HG02973 (cell line): ENCODE measurements at regions not wholly inside any gene's neighbourhood (a gene's known extent, or its start where the extent isn't known, plus 50 kb on each side); places are given as distances from the start of the nearest gene placed in this dataset.
A peak's percentile ranks its signal among the peaks of the same experiment; 100 is the strongest.
"Not testable (repeated sequence)": the region's sequence is repeated elsewhere in the genome, so short reads cannot be mapped to it uniquely, and the experiment has no call there.

Experiments
- ATAC-seq: cut with Tn5 transposase; IDR thresholded peaks from one replicate; pipeline ENCODE4 v1.9.1; 2021; ENCODE audit warnings: moderate library complexity; ENCODE audit not compliant: unreplicated experiment

DNA sequence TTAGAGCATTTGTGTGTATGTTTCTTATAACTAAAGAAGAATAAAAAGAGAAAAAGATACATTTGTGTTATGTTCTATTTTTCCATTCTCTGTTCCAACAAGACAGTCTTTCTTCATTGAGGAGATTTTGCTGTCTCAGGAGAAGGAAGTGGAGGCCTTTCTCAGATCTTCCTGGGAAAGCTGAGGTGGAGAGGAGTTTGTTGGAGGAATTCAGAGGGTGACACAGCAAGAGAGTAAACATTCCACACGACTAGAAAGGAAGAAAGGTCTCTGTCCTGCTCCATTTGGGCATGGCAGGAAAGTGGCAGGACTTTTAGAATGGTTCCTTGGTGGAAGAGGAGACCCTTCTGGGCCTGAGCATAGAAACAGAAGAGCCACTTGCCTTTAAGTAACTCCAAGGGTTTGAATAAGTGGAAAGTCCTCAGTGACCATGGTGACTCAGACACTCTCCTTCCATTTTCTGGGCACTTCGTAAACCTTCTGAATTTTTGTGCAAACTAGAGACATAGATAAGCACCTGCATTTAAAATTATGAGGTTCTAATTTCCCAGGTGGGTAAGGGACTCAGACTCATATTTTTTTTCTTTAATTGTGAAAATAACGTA is 52.3 kb upstream of the COL5A2 start:
- ATAC-seq: no peak

DNA sequence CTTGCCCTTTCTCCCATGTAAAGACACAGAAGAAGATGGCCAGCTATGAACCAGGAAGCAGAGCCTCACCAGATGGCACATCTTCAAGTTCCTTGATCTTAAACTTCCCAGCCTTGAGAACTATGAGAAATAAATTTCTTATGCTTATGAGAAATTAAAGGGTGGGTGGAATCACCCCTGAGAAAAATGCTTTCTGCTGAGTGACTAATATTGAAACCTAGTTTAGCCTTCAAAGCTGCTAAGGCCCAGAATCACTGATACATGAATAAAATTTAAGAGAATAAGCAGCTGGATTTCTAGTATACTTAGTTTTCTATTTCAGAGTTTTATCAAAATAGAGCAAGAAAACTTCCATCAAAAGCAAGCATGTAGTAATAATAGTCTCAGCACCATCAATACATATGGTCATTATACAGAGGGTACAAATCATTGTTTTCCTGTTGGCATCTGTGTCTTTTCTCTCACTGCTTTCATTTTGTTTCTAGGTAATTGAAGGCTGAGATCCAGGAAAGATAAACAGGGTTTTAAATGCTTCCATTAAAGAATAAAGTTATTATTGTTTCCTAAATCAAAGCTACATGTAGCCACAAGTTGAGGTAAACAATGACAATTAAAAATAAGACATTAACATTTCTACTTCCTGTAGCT is 53.3 kb upstream of the COL5A2 start:
- ATAC-seq: peak; percentile 89

- no peak for ATAC-seq
Observed at GRCh38 chr2:189233527-189233926, 54.0 kb upstream of the COL5A2 start.

GRCh38 chr2:189234991-189235390 is 55.4 kb upstream of the COL5A2 start:
- ATAC-seq: no peak

DNA sequence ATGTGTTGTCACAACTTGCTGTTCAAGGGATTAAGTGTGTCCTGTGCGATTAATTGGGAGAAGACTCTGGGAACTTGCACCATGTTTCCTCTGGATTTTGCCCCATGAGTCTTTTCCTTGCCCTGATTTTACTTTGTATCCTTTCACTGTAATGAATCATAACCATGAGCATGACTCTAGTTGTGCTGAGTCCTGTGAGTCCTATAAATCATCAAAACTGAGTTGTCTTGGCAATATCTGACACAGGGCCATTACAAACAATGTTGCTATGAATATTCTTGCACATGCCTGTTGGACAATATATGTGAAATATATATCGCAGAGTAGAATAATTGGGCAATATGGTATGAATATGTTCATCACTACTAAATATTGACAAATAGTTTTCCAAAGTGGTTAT is 56.5 kb upstream of the COL5A2 start:
- ATAC-seq: no peak

GRCh38 chr2:189238903-189239302 is 59.3 kb upstream of the COL5A2 start:
- ATAC-seq: no peak

DNA sequence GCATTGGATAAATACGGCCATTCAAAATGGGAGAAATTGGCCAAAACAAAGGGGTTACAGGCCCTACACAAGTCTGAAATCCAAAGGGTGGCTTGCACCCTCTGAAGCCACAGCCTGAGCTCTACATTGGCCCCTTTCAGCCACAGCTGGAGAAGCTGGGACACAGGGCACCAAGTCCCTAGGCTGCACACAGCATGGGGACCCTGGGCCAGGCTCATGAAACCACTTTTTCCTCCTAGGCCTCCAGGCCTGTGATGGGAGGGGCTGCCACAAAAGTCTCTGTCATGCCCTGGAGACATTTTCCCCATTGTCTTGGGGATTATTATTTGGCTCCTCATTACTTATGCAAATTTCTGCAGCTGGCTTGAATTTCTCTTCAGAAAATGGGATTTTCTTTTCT is 64.3 kb upstream of the COL5A2 start:
- not testable (repeated sequence) for ATAC-seq

- no peak for ATAC-seq
Observed at GRCh38 chr2:189247276-189247675, 67.7 kb upstream of the COL5A2 start.

DNA sequence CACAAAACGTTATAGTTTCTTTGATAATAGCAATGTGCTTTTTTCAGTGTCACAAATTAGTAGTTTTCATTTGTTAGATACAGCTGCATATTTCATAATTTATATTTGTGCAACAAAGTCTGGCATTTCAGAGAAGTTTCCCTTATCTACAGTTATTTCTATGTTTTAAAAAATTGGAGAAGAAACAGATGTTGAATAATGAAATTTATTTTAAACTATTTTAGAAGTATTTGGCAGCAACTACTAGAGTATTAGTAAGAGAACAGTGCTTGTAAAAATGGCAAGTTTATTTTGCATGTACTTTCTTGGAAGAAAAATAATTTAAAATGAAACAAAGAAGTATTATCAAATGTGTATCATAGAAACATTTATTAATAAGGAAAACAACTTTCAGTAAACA is 68.6 kb upstream of the COL5A2 start:
- ATAC-seq: no peak

GRCh38 chr2:189249171-189249570 is 69.6 kb upstream of the COL5A2 start:
- ATAC-seq: no peak

GRCh38 chr2:189249901-189250300 is 70.3 kb upstream of the COL5A2 start:
- ATAC-seq: no peak

- no peak for ATAC-seq
Observed at GRCh38 chr2:189252991-189253675, 73.6 kb upstream of the COL5A2 start.

- no peak for ATAC-seq
Observed at GRCh38 chr2:189253836-189254235, 74.3 kb upstream of the COL5A2 start.

DNA sequence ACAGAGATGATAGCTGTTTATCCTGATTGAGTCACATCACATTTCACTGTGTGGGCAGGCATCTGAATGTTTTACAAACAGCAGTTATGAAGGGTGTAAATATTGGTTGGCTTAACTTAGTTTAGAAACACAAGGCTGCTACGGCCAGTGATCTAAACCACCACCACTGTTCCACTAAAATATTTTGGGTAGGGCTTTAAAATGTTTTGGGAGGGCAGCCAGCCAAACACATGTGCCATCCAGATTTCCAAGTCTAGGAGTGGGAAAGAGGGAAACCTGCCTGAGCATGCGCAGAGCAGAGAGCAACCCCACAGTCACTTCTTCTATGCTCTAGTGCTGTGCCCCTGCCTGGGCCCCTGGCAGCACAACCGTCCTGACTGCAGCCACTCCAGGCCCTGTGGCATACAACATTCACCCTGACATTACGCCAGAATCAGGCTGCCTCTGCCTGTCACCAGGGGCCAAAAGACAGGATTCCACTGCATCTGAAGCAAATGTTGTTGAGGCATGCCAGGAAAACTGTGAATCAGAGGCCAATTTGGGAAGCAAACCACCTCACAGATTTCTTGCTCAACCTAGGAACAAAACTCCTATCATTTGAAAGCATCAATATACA is 74.8 kb upstream of the COL5A2 start:
- ATAC-seq: no peak

- ATAC-seq: no peak
Observed at GRCh38 chr2:189255711-189256110, 76.2 kb upstream of the COL5A2 start.

DNA sequence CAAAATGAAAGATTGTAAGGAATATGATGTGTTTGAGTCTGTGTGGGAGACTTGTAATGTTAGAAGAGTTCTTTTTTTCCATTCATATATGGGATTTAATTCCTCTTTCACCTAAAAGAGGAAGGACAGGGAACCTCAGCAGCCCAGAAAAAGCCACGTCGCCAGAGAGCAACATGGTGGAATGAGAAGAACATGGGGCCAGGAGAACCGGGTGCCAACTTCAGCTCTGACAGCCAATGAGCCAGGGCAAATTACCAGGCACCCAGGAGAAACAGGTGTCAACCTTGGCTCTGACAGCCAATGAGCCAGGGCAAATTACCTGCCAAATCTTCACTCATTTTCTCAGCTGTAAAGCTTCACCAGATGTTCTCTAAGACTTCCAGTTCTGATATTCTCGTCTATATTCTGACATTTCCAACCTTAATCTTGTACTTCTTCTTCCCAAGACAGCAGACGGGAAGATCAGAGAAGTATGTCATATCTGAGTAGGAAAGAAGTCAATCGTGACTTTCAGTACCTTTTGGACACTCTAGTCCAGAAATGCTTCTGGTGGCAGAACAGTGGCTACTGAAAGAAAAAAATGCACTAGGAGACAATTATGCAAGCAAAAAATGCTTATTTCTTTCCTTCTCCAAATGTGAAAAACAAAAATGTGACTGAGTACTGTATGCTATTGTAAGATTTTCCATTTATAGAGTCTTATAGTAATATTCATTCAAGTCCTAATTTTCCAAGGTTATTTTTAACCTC is 79.2 kb upstream of the COL5A2 start:
- ATAC-seq: no peak

GRCh38 chr2:189260361-189260814 is 80.8 kb upstream of the COL5A2 start:
- no peak for ATAC-seq

- no peak for ATAC-seq
Observed at GRCh38 chr2:189261431-189261841, 81.9 kb upstream of the COL5A2 start.

GRCh38 chr2:189261916-189262315 is 82.4 kb upstream of the COL5A2 start:
- ATAC-seq: no peak

DNA sequence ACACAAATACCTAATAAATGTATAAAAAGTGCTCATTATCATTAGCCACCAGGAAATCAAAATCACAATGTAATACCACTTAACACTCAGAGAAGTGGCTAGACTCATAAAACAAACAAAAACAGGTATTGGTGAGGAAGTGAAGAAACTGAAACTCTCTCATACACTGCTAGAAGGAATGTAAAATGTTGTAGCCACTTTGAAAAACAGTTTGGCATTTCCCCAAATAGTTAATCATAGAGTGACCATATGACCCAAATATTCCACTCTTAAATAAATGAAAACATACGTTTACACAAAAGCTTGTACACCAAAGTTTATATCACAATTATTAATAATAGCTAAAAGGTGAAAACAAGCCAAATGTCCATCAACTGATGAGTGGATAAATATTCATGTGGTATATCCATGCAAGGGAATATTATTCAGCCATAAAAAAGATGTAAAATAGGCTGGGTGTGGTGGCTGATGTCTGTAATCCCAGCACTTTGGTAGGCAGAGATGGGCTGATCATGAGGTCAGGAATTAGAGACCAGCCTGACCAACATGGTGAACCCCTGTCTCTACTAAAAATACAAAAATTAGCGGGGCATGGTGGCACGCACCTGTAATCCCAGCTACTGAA is 86.2 kb upstream of the COL5A2 start:
- ATAC-seq: no peak

DNA sequence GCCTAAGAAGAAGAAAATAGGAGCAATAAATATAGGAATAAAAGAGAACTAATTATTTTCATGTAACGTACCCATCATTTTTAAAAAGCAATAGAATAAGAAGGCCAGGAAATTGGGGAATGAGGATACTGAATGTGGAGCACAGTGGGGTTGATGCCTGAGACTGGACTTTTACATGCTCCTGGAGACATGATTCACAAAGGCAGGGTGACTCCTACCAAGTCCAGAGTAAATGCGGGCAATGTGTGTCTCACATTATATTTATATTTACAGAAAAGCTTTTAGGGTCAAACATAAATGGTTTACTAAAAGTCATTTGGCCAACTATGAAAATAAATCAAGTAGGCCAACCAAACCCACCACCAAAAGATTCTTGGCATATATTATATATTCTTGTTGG is 87.9 kb upstream of the COL5A2 start:
- ATAC-seq: no peak
